HEK293T (cell line): ENCODE measurements at regions not wholly inside any gene's neighbourhood (a gene's known extent, or its start where the extent isn't known, plus 50 kb on each side); places are given as distances from the start of the nearest gene placed in this dataset.

Experiments
- CTCF ChIA-PET: fragments of 350-600 bp; formaldehyde crosslinking; extraction: SDS; loops from one replicate; lab custom pipeline; 2021; ENCODE audit warnings: antibody characterized with exemption, inconsistent platforms; lab: Yijun Ruan, JAX
- POLR2A ChIA-PET: fragments of 350-600 bp; formaldehyde crosslinking; extraction: SDS; loops from one replicate; lab custom pipeline; 2020; ENCODE audit warnings: antibody characterized with exemption, inconsistent platforms; lab: Yijun Ruan, JAX
- DNase-seq: peaks from one replicate; pipeline ENCODE4 v3.0.0; 2012; ENCODE audit warnings: mixed read lengths; ENCODE audit errors: extremely low spot score
- ARNT ChIP-seq: fragments of 450-650 bp; IDR thresholded peaks from 2 replicates; pipeline ENCODE4 v1.6.1; 2017; ENCODE audit warnings: mild to moderate bottlenecking
- BHLHE40 ChIP-seq: fragments of 450-650 bp; IDR thresholded peaks from 2 replicates; pipeline ENCODE4 v1.6.1; 2016; ENCODE audit warnings: mild to moderate bottlenecking, moderate library complexity, borderline replicate concordance
- CTBP1 ChIP-seq: fragments of 450-650 bp; IDR thresholded peaks from 2 replicates; pipeline ENCODE4 v1.6.1; 2016; ENCODE audit warnings: borderline replicate concordance
- ELF4 ChIP-seq: fragments of 450-650 bp; IDR thresholded peaks from 2 replicates; pipeline ENCODE4 v1.6.1; 2017; ENCODE audit warnings: antibody characterized with exemption
- FOXA1 ChIP-seq: fragments of 450-650 bp; IDR thresholded peaks from 2 replicates; pipeline ENCODE4 v1.6.1; 2016; ENCODE audit warnings: mild to moderate bottlenecking
- FOXK2 ChIP-seq: fragments of 450-650 bp; IDR thresholded peaks from 2 replicates; pipeline ENCODE4 v1.6.1; 2016; ENCODE audit warnings: mild to moderate bottlenecking
- FOXM1 ChIP-seq: fragments of 450-650 bp; IDR thresholded peaks from 2 replicates; pipeline ENCODE4 v1.6.1; 2017; ENCODE audit warnings: mild to moderate bottlenecking, borderline replicate concordance
- HDGF ChIP-seq: fragments of 450-650 bp; IDR thresholded peaks from 2 replicates; pipeline ENCODE4 v1.6.1; 2017; ENCODE audit warnings: antibody characterized with exemption, borderline replicate concordance
- L3MBTL2 ChIP-seq: fragments of 450-650 bp; conservative IDR thresholded peaks from 2 replicates; pipeline ENCODE4 v1.6.1; 2016; ENCODE audit warnings: mild to moderate bottlenecking
- LEF1 ChIP-seq: fragments of 450-650 bp; IDR thresholded peaks from 2 replicates; pipeline ENCODE4 v1.6.1; 2017; ENCODE audit warnings: mild to moderate bottlenecking, borderline replicate concordance
- NFRKB ChIP-seq: fragments of 450-650 bp; IDR thresholded peaks from 2 replicates; pipeline ENCODE4 v1.6.1; 2016; ENCODE audit warnings: mild to moderate bottlenecking, moderate library complexity
- PKNOX1 ChIP-seq: fragments of 450-650 bp; IDR thresholded peaks from 2 replicates; pipeline ENCODE4 v1.6.1; 2016
- SP1 ChIP-seq: fragments of 450-650 bp; IDR thresholded peaks from 2 replicates; pipeline ENCODE4 v1.6.1; 2017
- SUZ12 ChIP-seq: fragments of 450-650 bp; IDR thresholded peaks from 2 replicates; pipeline ENCODE4 v1.6.1; 2016; ENCODE audit warnings: mild to moderate bottlenecking
- TARDBP ChIP-seq: fragments of 450-650 bp; IDR thresholded peaks from 2 replicates; pipeline ENCODE4 v1.6.1; 2016
- ZNF384 ChIP-seq: fragments of 450-650 bp; IDR thresholded peaks from 2 replicates; pipeline ENCODE4 v1.6.1; 2016

- no peak for DNase-seq
- TF ChIP-seq LEF1 (no peak), ELF4 (no peak), FOXM1 (no peak), SP1 (no peak), CTBP1 (no peak), SUZ12 (no peak), HDGF (no peak), BHLHE40 (no peak), PKNOX1 (no peak), ZNF384 (no peak)
- CTCF ChIA-PET = no interaction called here
- POLR2A ChIA-PET = no interaction called here
Observed at GRCh38 chrX:10099411-10099810, 57.4 kb upstream of the CLCN4 start.

GRCh38 chrX:10101269-10101668, 55.5 kb upstream of the CLCN4 start:
- ChIA-PET CTCF (no interaction called here), POLR2A (no interaction called here)
- TF ChIP-seq NFRKB = no peak
- no peak for TF ChIP-seq FOXK2
- no peak for TF ChIP-seq SP1
- no peak for TF ChIP-seq ELF4
- no peak for TF ChIP-seq PKNOX1
- TF ChIP-seq L3MBTL2 = no peak
- TF ChIP-seq SUZ12 = no peak
- TF ChIP-seq FOXA1 = no peak
- no peak for TF ChIP-seq TARDBP
- TF ChIP-seq FOXM1 = no peak
- no peak for TF ChIP-seq LEF1
- no peak for TF ChIP-seq ZNF384
- TF ChIP-seq CTBP1 = no peak
- no peak for TF ChIP-seq ARNT
- TF ChIP-seq HDGF = no peak
- TF ChIP-seq BHLHE40 = no peak
- no peak for DNase-seq

GRCh38 chrX:10102046-10102704, 54.6 kb upstream of the CLCN4 start:
- DNase-seq = no peak
- POLR2A ChIA-PET = no interaction called here
- CTCF ChIA-PET = no interaction called here
- no peak for TF ChIP-seq L3MBTL2
- TF ChIP-seq SUZ12 = no peak
- no peak for TF ChIP-seq ARNT
- TF ChIP-seq FOXK2 = no peak
- no peak for TF ChIP-seq SP1
- no peak for TF ChIP-seq ZNF384
- no peak for TF ChIP-seq FOXM1
- TF ChIP-seq HDGF = no peak
- TF ChIP-seq NFRKB = no peak
- no peak for TF ChIP-seq CTBP1
- TF ChIP-seq BHLHE40 = no peak
- TF ChIP-seq LEF1 = no peak

- no peak for DNase-seq
- POLR2A ChIA-PET = no interaction called here
- no peak for TF ChIP-seq NFRKB
- no peak for TF ChIP-seq FOXM1
- TF ChIP-seq PKNOX1 = no peak
- no peak for TF ChIP-seq LEF1
- no peak for TF ChIP-seq CTBP1
- no peak for TF ChIP-seq ZNF384
- TF ChIP-seq SP1 = no peak
- CTCF ChIA-PET = no interaction called here
Observed at GRCh38 chrX:10103023-10103422, 53.8 kb upstream of the CLCN4 start.

GRCh38 chrX:10104958-10105658, 51.7 kb upstream of the CLCN4 start:
- no peak for DNase-seq
- no peak for TF ChIP-seq ARNT
- TF ChIP-seq FOXM1 = no peak
- TF ChIP-seq FOXK2 = no peak
- TF ChIP-seq HDGF = no peak
- no peak for TF ChIP-seq ELF4
- TF ChIP-seq SUZ12 = no peak
- no peak for TF ChIP-seq ZNF384
- no peak for TF ChIP-seq NFRKB
- ChIA-PET POLR2A (no interaction called here), CTCF (no interaction called here)

GRCh38 chrX:10106806-10107205, 50.0 kb upstream of the CLCN4 start:
- CTCF ChIA-PET = no interaction called here
- POLR2A ChIA-PET = no interaction called here

More at GRCh38 chrX:10106806-10107205, 50.0 kb upstream of the CLCN4 start:
- DNase-seq = no peak
- TF ChIP-seq L3MBTL2 (no peak), PKNOX1 (no peak), ELF4 (no peak), LEF1 (no peak), TARDBP (no peak), BHLHE40 (no peak), FOXM1 (no peak), SUZ12 (no peak)
